H9 (cell line): ENCODE measurements at regions not wholly inside any gene's neighbourhood (a gene's known extent, or its start where the extent isn't known, plus 50 kb on each side); places are given as distances from the start of the nearest gene placed in this dataset.

Source experiments
- DNase-seq: peaks from one replicate; pipeline ENCODE4 v3.0.0-alpha.2; 2017
- H2AFZ ChIP-seq: one replicate; pipeline ENCODE4 v1.6.1; 2013; ENCODE audit warnings: mild to moderate bottlenecking, low read length, control low read depth, moderate library complexity
- H2AK5ac ChIP-seq: 2 replicates; pipeline ENCODE4 v1.6.1; 2013; ENCODE audit warnings: low read length, control low read depth, mixed read lengths; ENCODE audit not compliant: insufficient read length
- H2BK120ac ChIP-seq: one replicate; pipeline ENCODE4 v1.6.1; 2013; ENCODE audit warnings: low read depth, mild to moderate bottlenecking, low read length, control low read depth, inconsistent platforms; ENCODE audit not compliant: poor library complexity, severe bottlenecking
- H2BK12ac ChIP-seq: 2 replicates; pipeline ENCODE4 v1.6.1; 2013; ENCODE audit warnings: low read length, control low read depth, mixed read lengths, low read depth; ENCODE audit not compliant: insufficient read length
- H2BK15ac ChIP-seq: 2 replicates; pipeline ENCODE4 v1.6.1; 2013; ENCODE audit warnings: low read depth, low read length, control low read depth
- H2BK20ac ChIP-seq: one replicate; pipeline ENCODE4 v1.6.1; 2013; ENCODE audit warnings: low read depth, mild to moderate bottlenecking, low read length, control low read depth, inconsistent platforms; ENCODE audit not compliant: poor library complexity, severe bottlenecking
- H2BK5ac ChIP-seq: 2 replicates; pipeline ENCODE4 v1.6.1; 2013; ENCODE audit warnings: low read length, control low read depth, mixed read lengths; ENCODE audit not compliant: insufficient read length
- H3K14ac ChIP-seq: 2 replicates; pipeline ENCODE4 v1.6.1; 2013; ENCODE audit warnings: low read length, control low read depth; ENCODE audit not compliant: insufficient read depth
- H3K18ac ChIP-seq: 2 replicates; pipeline ENCODE4 v1.6.1; 2013; ENCODE audit warnings: low read depth, mild to moderate bottlenecking, mixed read lengths, low read length, control low read depth; ENCODE audit not compliant: insufficient read length
- H3K23ac ChIP-seq: 2 replicates; pipeline ENCODE4 v1.6.1; 2013; ENCODE audit warnings: low read length, control low read depth, mixed read lengths, low read depth; ENCODE audit not compliant: insufficient read length
- H3K23me2 ChIP-seq: 2 replicates; pipeline ENCODE4 v1.6.1; 2013; ENCODE audit warnings: low read depth, mild to moderate bottlenecking, mixed read lengths, low read length, control low read depth; ENCODE audit not compliant: insufficient read length, poor library complexity, severe bottlenecking
- H3K27ac ChIP-seq: 2 replicates; pipeline ENCODE4 v1.5.1; 2013; ENCODE audit warnings: low read length, control low read depth, mixed read lengths, low read depth; ENCODE audit not compliant: insufficient read length
- H3K27me3 ChIP-seq: 2 replicates; pipeline ENCODE4 v1.6.1; 2013; ENCODE audit warnings: low read length, control low read depth, inconsistent platforms; ENCODE audit not compliant: insufficient read depth
- H3K4ac ChIP-seq: 2 replicates; pipeline ENCODE4 v1.6.1; 2013; ENCODE audit warnings: low read depth, mild to moderate bottlenecking, control low read depth, inconsistent platforms, low read length, moderate library complexity
- H3K4me1 ChIP-seq: 2 replicates; pipeline ENCODE4 v1.6.1; 2013; ENCODE audit warnings: low read length, control low read depth, inconsistent platforms; ENCODE audit not compliant: insufficient read depth
- H3K4me2 ChIP-seq: 2 replicates; pipeline ENCODE4 v1.6.1; 2013; ENCODE audit warnings: low read length, control low read depth, mixed read lengths; ENCODE audit not compliant: insufficient read length, insufficient read depth
- H3K56ac ChIP-seq: 2 replicates; pipeline ENCODE4 v1.6.1; 2013; ENCODE audit warnings: low read depth, mild to moderate bottlenecking, mixed read lengths, low read length, control low read depth; ENCODE audit not compliant: insufficient read length
- H3K79me1 ChIP-seq: 2 replicates; pipeline ENCODE4 v1.6.1; 2013; ENCODE audit warnings: low read depth, mild to moderate bottlenecking, moderate library complexity, low read length, control low read depth, inconsistent platforms; ENCODE audit not compliant: insufficient read depth, poor library complexity, severe bottlenecking
- H3K79me2 ChIP-seq: 2 replicates; pipeline ENCODE4 v1.6.1; 2013; ENCODE audit warnings: low read length, control low read depth, inconsistent platforms; ENCODE audit not compliant: insufficient read depth
- H3K9ac ChIP-seq: 2 replicates; pipeline ENCODE4 v1.6.1; 2013; ENCODE audit warnings: low read length, control low read depth, mixed read lengths; ENCODE audit not compliant: insufficient read length; ENCODE audit errors: extremely low read depth
- H3K9me3 ChIP-seq: one replicate; pipeline ENCODE4 v1.6.1; 2013; ENCODE audit warnings: low read depth, low read length, inconsistent platforms; ENCODE audit not compliant: control insufficient read depth
- H3T11ph ChIP-seq: one replicate; pipeline ENCODE4 v1.6.1; 2013; ENCODE audit warnings: mild to moderate bottlenecking, low read length, control low read depth, inconsistent platforms
- H4K20me1 ChIP-seq: one replicate; pipeline ENCODE4 v1.6.1; 2013; ENCODE audit not compliant: control insufficient read depth, insufficient read length, insufficient read depth
- H4K5ac ChIP-seq: 2 replicates; pipeline ENCODE4 v1.6.1; 2013; ENCODE audit warnings: low read depth, mild to moderate bottlenecking, mixed read lengths, low read length, control low read depth; ENCODE audit not compliant: insufficient read length
- H4K8ac ChIP-seq: replicated peaks from 2 replicates; pipeline ENCODE4 v1.6.1; 2013; ENCODE audit warnings: low read length, control low read depth, mixed read lengths, low read depth; ENCODE audit not compliant: insufficient read length
- H4K91ac ChIP-seq: 2 replicates; pipeline ENCODE4 v1.6.1; 2013; ENCODE audit warnings: low read depth, mild to moderate bottlenecking, moderate library complexity, mixed read lengths, low read length, control low read depth; ENCODE audit not compliant: insufficient read length
- H3K27ac Mint-ChIP-seq, 3 experiments: 2 replicates in 2 of 3; 3 replicates in 1 of 3; pipeline ENCODE4 v1.8.0; 2020 to 2021; ENCODE audit warnings: mixed read lengths in 3 of 3, mild to moderate bottlenecking in 1 of 3, moderate library complexity in 1 of 3
- H3K27me3 Mint-ChIP-seq: 2 replicates; pipeline ENCODE4 v1.8.0; 2021; ENCODE audit warnings: low read depth, mild to moderate bottlenecking, moderate library complexity, mixed read lengths
- H3K36me3 Mint-ChIP-seq, 3 experiments: 2 replicates in 2 of 3; 3 replicates in 1 of 3; pipeline ENCODE4 v1.8.0; 2020 to 2021; ENCODE audit warnings: low read depth in 3 of 3, mixed read lengths in 3 of 3; ENCODE audit not compliant: insufficient read depth in 1 of 3
- H3K4me1 Mint-ChIP-seq, 2 experiments: 2 replicates each; pipeline ENCODE4 v1.8.0; 2020; ENCODE audit warnings: mixed read lengths in 2 of 2
- H3K4me3 Mint-ChIP-seq, 2 experiments: 2 replicates in 1 of 2; 3 replicates in 1 of 2; pipeline ENCODE4 v1.8.0; 2020 to 2021; ENCODE audit warnings: mild to moderate bottlenecking in 2 of 2, mixed read lengths in 2 of 2, moderate library complexity in 1 of 2
- H3K9me3 Mint-ChIP-seq, 2 experiments: 2 replicates in 1 of 2; 3 replicates in 1 of 2; pipeline ENCODE4 v1.8.0; 2020; ENCODE audit warnings: mild to moderate bottlenecking in 2 of 2, mixed read lengths in 2 of 2, moderate library complexity in 1 of 2
- CTCF ChIP-seq: fragments of 200-600 bp; sonication (generic); conservative IDR thresholded peaks from 3 replicates; pipeline ENCODE4 v1.8.0; 2021; ENCODE audit warnings: antibody characterized with exemption, mild to moderate bottlenecking
- WGBS: extraction: QIAGEN DNeasy Blood & Tissue Kit; methylation state at CpG from one replicate; pipeline ENCODE4 v1.1.7; 2013; ENCODE audit warnings: missing lambda C conversion rate, low lambda C conversion rate, mixed read lengths; ENCODE audit not compliant: insufficient read length; ENCODE audit errors: extremely low coverage; 5-methylcytosine and 5-hydroxymethylcytosine counted together

DNA sequence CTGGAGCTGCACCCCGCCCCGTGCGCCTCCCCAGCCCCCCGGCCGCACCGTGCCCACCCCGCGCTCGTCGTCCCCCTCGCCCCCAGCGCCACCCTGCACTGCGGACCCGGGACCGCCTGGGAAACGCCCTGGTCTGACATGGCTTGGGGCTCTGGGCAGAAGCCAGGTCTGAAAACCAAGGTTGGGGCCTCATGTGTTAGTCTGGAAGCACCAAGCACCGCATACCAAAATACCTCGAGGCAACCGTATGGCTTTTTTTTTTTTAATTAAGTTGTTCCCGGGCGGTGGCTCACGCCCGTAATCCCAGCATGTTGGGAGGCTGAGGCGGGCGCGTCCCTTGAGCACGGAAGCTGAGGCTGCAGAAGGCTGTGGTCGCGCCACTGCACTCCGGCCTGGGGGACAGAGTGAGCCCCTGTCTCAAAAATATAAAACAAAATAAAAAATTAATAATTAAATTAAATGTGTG is 91.5 kb upstream of the CHD2 start:
- H3K36me3 Mint-ChIP-seq: peaks cover 0 to 3% (median 0%) of the 10 kb centered on the region in 3 experiments; a peak in 1 of 7 replicates
- peak overlapping the region; percentile 80 to 87 for H3K4me3 Mint-ChIP-seq
- Histone ChIP-seq H3K79me2 (no peaks in the 10 kb centered on the region), H3K27me3 (no peaks in the 10 kb centered on the region), H3K4me2 (peak overlapping the region; percentile 73), H2AK5ac (no peak overlapping the region), H2BK15ac (no peak overlapping the region), H2BK5ac (no peak overlapping the region), H3K23me2 (peaks cover 18% of the 10 kb centered on the region), H2BK120ac (no peak overlapping the region), H3K56ac (no peak overlapping the region), H4K5ac (peak overlapping the region; percentile 28), H3K79me1 (no peaks in the 10 kb centered on the region), H3K27ac (no peak overlapping the region), H3K23ac (no peak overlapping the region), H3K18ac (peak overlapping the region; percentile 91), H3T11ph (peak overlapping the region; percentile 62), H3K4me1 (peaks cover 7% of the 10 kb centered on the region; the same call in 1 of the 2 replicates), H3K9ac (peak overlapping the region; percentile 64), H2BK12ac (no peak overlapping the region), H4K91ac (no peak overlapping the region), H2BK20ac (peak overlapping the region; percentile 60), H3K4ac (no peak overlapping the region; the same call in 1 of the 2 replicates), H4K8ac (no peak overlapping the region), H4K20me1 (no peaks in the 10 kb centered on the region), H2AFZ (no peak overlapping the region), H3K14ac (peak overlapping the region; percentile 93; the same call in 1 of the 2 replicates), H3K9me3 (no peaks in the 10 kb centered on the region)
- H3K27ac Mint-ChIP-seq: peak overlapping the region; percentile 58 to 100 (median 96); a peak in 4 of 7 replicates
- no peaks in the 10 kb centered on the region; a peak in 1 of 5 replicates for H3K9me3 Mint-ChIP-seq
- H3K27me3 Mint-ChIP-seq: no peaks in the 10 kb centered on the region
- no peak for TF ChIP-seq CTCF
- H3K4me1 Mint-ChIP-seq: peaks cover 37 to 39% of the 10 kb centered on the region in 2 experiments
- no CpG with 5 or more reads among the region's 30 CpGs for WGBS
- DNase-seq: no peak
